Esophagus squamous epithelium (tissue), 5 donors: ENCODE measurements at regions not wholly inside any gene's neighbourhood (a gene's known extent, or its start where the extent isn't known, plus 50 kb on each side); places are given as distances from the start of the nearest gene placed in this dataset.

Experiments used
- DNase-seq: peaks from one replicate; lab custom pipeline; 2025; lab: John Stamatoyannopoulos, UW
- H3K27ac ChIP-seq, 4 donors: fragments of 200-600 bp; sonication (generic); one replicate each; pipeline ENCODE4 v1.5.1; 2016 to 2019; ENCODE audit warnings: mild to moderate bottlenecking in 1 of 4
- H3K27me3 ChIP-seq, 4 donors: fragments of 200-600 bp; sonication (generic); 1 replicate in 3 of 4; 2 replicates in 1 of 4; pipeline versions ENCODE4 v1.5.1 to v1.6.0; 2017 to 2021; ENCODE audit warnings: antibody characterized with exemption in 1 of 4
- H3K36me3 ChIP-seq, 3 donors: fragments of 200-600 bp; sonication (generic); one replicate each; pipeline ENCODE4 v1.5.1; 2016 to 2019
- H3K4me1 ChIP-seq, 3 donors: fragments of 200-600 bp; sonication (generic); one replicate each; pipeline ENCODE4 v1.5.1; 2017 to 2019
- H3K4me3 ChIP-seq, 4 donors: fragments of 200-600 bp; sonication (generic); 1 replicate in 3 of 4; 2 replicates in 1 of 4; pipeline ENCODE4 v1.5.1; 2016 to 2019; ENCODE audit warnings: mild to moderate bottlenecking in 2 of 4, moderate library complexity in 1 of 4
- H3K9me3 ChIP-seq, 3 donors: fragments of 200-600 bp; sonication (generic); one replicate each; pipeline ENCODE4 v1.5.1; 2016 to 2019
- POLR2A ChIP-seq, 4 donors: fragments of 450-650 bp; IDR thresholded peaks; one replicate each; pipeline ENCODE4 v1.6.1; 2017; ENCODE audit warnings: antibody characterized with exemption in 4 of 4, mild to moderate bottlenecking in 4 of 4, moderate library complexity in 3 of 4
- WGBS, 2 donors: methylation state at CpG; one replicate each; pipeline ENCODE4 v1.1.5; 2018; 5-methylcytosine and 5-hydroxymethylcytosine counted together
- intact Hi-C: fragments of 100-400 bp; cut with DNase I; formaldehyde crosslinking; loops from one replicate; pipeline ENCODE4 v1.15.0; 2022
- TF ChIP-seq, protein P1 (sequence below), 6 experiments: fragments of 450-650 bp in 4 of 6; fragments of 200-600 bp in 2 of 6; sonication (generic) in 2 of 6; IDR thresholded peaks; one replicate each; pipeline ENCODE4 v1.5.1; 2016 to 2019; ENCODE audit warnings: antibody characterized with exemption in 6 of 6, mild to moderate bottlenecking in 4 of 6, moderate library complexity in 4 of 6
- donor health status: DM: yes; HTN: yes; CAD: no.

DNA sequence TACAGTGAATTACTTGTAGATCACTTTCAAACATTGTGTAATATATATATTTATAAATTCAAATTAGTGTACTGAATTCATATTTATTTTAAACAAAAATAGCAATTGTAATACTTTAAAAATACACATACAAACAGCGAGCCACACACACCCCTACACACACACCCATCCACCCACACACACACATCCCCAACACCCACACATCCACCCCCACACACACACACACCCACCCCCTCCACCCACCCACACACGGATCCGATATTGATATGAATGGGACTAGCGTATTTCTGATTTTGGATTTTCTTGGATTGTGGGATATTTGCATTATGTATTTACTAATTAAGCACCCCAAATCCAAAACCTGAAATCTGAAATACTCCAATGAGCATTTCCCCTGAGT, 451.2 kb downstream of the PCDH7 start:
- H3K36me3 ChIP-seq = no peaks in the 10 kb centered on the region
- no peak overlapping the region for H3K4me3 ChIP-seq
- no peak for DNase-seq
- no peak overlapping the region for H3K27ac ChIP-seq
- no peaks in the 10 kb centered on the region for H3K9me3 ChIP-seq
- TF ChIP-seq, protein P1, sequence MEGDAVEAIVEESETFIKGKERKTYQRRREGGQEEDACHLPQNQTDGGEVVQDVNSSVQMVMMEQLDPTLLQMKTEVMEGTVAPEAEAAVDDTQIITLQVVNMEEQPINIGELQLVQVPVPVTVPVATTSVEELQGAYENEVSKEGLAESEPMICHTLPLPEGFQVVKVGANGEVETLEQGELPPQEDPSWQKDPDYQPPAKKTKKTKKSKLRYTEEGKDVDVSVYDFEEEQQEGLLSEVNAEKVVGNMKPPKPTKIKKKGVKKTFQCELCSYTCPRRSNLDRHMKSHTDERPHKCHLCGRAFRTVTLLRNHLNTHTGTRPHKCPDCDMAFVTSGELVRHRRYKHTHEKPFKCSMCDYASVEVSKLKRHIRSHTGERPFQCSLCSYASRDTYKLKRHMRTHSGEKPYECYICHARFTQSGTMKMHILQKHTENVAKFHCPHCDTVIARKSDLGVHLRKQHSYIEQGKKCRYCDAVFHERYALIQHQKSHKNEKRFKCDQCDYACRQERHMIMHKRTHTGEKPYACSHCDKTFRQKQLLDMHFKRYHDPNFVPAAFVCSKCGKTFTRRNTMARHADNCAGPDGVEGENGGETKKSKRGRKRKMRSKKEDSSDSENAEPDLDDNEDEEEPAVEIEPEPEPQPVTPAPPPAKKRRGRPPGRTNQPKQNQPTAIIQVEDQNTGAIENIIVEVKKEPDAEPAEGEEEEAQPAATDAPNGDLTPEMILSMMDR (IDR thresholded peaks at IDR 0.05) = no peak
- no peak for TF ChIP-seq POLR2A (IDR thresholded peaks at IDR 0.05)
- no peaks in the 10 kb centered on the region for H3K4me1 ChIP-seq
- no peaks in the 10 kb centered on the region for H3K27me3 ChIP-seq
- WGBS, 2 donors = 91% methylated on average over 4 of the region's 4 CpGs
- intact Hi-C loops = no loop called here

DNA sequence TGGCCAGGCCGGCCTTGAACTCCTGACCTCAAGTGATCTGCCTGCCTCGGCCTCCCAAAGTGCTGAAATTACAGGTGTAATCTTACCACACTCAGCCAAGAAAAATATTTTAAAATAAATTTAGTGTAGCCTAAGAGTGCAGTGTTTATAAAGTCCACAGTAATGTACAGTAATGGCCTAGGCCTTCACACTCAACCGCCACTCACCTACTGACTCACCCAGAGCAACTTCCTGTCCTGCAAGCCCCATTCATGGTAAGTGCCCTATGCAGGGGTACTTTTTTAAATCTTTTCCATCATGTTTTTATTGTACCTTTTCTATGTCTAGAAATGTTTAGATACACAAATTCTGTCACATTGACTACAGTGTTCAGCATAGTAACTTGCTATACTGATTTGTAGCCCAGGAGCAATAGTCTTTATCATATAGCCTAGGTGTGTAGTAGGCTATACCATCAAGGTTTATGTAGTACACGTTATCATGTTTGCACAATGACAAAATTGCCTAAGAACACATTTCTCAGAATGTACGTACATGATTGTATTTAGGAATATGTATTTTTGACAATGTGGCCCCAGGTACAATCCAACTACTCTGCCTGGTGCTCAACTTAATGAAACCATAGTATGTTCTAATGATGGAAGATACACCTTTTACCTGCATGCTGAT, 455.2 kb downstream of the PCDH7 start:
- TF ChIP-seq POLR2A (IDR thresholded peaks at IDR 0.05) = no peak
- TF ChIP-seq, protein P1 (IDR thresholded peaks at IDR 0.05) = no peak
- Histone ChIP-seq H3K27ac (no peak overlapping the region), H3K4me3 (no peak overlapping the region), H3K4me1 (no peaks in the 10 kb centered on the region), H3K9me3 (no peaks in the 10 kb centered on the region), H3K27me3 (no peaks in the 10 kb centered on the region), H3K36me3 (no peaks in the 10 kb centered on the region)
- WGBS, 2 donors = 78 to 83% methylated on average over 5 of the region's 5 CpGs
- DNase-seq = no peak
- intact Hi-C loops = no loop called here

DNA sequence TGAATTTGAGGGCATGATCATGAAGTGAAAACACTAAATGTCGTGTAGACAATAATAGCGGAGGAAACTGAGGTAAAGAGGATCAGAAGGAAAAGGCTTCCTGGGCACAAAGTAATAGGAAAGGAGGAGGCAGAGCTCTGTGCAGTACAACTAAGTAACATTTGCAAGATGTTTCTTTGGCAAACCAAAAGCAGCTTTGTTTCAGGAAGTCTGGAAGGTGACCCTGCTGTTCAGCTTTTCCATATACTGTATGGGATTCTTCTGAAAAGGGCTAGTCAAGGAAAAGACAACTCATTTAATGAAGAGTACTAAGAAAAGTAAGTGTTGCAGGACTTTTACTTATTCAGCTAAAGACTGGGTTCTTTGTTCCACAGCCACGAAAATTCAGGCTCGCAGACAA, 463.1 kb downstream of the PCDH7 start:
- no peaks in the 10 kb centered on the region for H3K36me3 ChIP-seq
- H3K4me3 ChIP-seq = no peak overlapping the region
- H3K27ac ChIP-seq = no peak overlapping the region
- no peak for DNase-seq
- TF ChIP-seq, protein P1 (IDR thresholded peaks at IDR 0.05) = no peak
- no peak for TF ChIP-seq POLR2A (IDR thresholded peaks at IDR 0.05)
- H3K4me1 ChIP-seq = no peaks in the 10 kb centered on the region
- intact Hi-C loops = no loop called here
- H3K9me3 ChIP-seq = no peaks in the 10 kb centered on the region
- 61 to 73% methylated on average over 4 of the region's 4 CpGs for WGBS, 2 donors
- H3K27me3 ChIP-seq = no peaks in the 10 kb centered on the region

DNA sequence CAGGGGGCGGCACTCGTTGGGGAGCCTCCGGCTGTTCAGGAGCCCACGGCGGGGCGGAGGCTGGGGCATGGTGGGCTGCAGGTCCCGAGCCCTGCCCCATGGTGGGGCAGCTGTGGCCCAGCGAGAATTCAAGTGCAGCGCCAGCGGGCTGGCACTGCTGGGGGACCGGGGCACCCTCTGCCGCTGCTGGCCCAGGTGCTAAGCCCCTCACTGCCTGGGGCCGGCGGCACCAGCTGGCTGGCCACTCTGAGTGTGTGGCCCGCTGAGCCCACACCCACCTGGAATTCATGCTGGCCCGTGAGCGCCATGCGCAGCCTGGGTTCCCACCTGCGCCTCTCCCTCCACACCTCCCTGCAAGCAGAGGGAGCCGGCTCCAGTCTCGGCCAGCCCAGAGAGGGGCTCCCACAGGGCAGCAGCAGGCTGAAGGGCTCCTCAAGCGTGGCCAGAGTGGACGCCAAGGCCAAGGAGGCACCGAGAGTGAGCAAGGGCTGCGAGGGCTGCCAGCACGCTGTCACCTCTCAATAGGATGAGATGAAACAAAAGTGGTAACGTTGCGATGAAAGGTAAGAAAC, 464.9 kb downstream of the PCDH7 start:
- H3K9me3 ChIP-seq = no peaks in the 10 kb centered on the region
- no peaks in the 10 kb centered on the region for H3K27me3 ChIP-seq
- H3K36me3 ChIP-seq = no peaks in the 10 kb centered on the region
- no peak for DNase-seq
- 67 to 79% methylated on average over 2 to 5 of the region's 28 CpGs for WGBS, 2 donors
- no peak overlapping the region for H3K27ac ChIP-seq
- intact Hi-C loops = no loop called here
- H3K4me3 ChIP-seq = no peak overlapping the region
- TF ChIP-seq, protein P1 (IDR thresholded peaks at IDR 0.05) = no peak
- no peak for TF ChIP-seq POLR2A (IDR thresholded peaks at IDR 0.05)
- H3K4me1 ChIP-seq = no peaks in the 10 kb centered on the region

DNA sequence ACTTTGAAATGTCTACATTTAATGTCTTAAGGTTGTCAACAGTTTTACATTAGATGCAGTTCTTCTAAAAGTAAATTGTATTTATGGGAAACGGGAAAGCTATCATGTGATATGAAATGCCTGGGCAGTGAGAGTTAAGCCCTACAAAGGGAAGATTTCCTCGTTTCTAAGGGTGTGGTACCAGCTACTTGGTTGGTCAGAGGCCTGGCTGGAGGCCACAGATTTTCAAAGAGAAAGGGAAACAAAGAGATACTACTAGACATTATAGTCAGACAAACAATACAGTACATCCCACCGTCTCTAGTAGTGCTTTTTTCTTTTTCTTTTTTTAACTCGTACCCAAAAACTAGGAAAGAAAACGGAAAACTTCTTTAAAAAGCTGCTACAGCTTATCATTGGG, 467.8 kb downstream of the PCDH7 start:
- no peak overlapping the region for H3K27ac ChIP-seq
- no peak for DNase-seq
- no peaks in the 10 kb centered on the region for H3K4me1 ChIP-seq
- 54 to 62% methylated on average over 5 of the region's 5 CpGs for WGBS, 2 donors
- no peaks in the 10 kb centered on the region for H3K27me3 ChIP-seq
- no peaks in the 10 kb centered on the region for H3K36me3 ChIP-seq
- intact Hi-C loops = no loop called here
- no peak overlapping the region for H3K4me3 ChIP-seq
- TF ChIP-seq, protein P1 (IDR thresholded peaks at IDR 0.05) = no peak
- no peak for TF ChIP-seq POLR2A (IDR thresholded peaks at IDR 0.05)
- H3K9me3 ChIP-seq = no peaks in the 10 kb centered on the region
